PFSK-1 (cell line): ENCODE measurements at regions not wholly inside any gene's neighbourhood (a gene's known extent, or its start where the extent isn't known, plus 50 kb on each side); places are given as distances from the start of the nearest gene placed in this dataset.

Source experiments
- FOXP2 ChIP-seq: optimal IDR thresholded peaks from 2 replicates; pipeline ENCODE3; 2011; ENCODE audit warnings: borderline replicate concordance, control low read depth, inconsistent platforms; ENCODE audit not compliant: insufficient read depth; ENCODE audit errors: extremely low read length, extremely low read depth
- POLR2AphosphoS5 ChIP-seq: IDR thresholded peaks from 2 replicates; pipeline ENCODE4 v1.6.1; 2012; ENCODE audit warnings: low read depth, mild to moderate bottlenecking, control low read depth, low read length, moderate library complexity
- REST ChIP-seq, 2 experiments: IDR thresholded peaks; 2 replicates each; pipeline versions ENCODE4 v1.6.1 to v1.8.0; 2011 to 2012; ENCODE audit warnings: low read depth in 2 of 2, low read length in 2 of 2, control low read depth in 1 of 2, inconsistent platforms in 1 of 2, mild to moderate bottlenecking in 1 of 2, moderate library complexity in 1 of 2; ENCODE audit not compliant: insufficient read depth in 1 of 2
- TAF1 ChIP-seq: IDR thresholded peaks from 2 replicates; pipeline ENCODE4 v1.6.1; 2012; ENCODE audit warnings: low read length, control low read depth, borderline replicate concordance; ENCODE audit not compliant: insufficient read depth

- TF ChIP-seq FOXP2 (no peak), POLR2AphosphoS5 (no peak), TAF1 (no peak), REST (IDR thresholded peaks at IDR 0.05; ENCODE audit: insufficient read depth in 1 of 2, low read depth in 2 of 2, low read length in 2 of 2) (no peak)
Observed at GRCh38 chr10:8379906-8380832, 325.7 kb downstream of the GATA3 start.
